Aorta (tissue), 5 donors: ENCODE measurements at regions not wholly inside any gene's neighbourhood (a gene's known extent, or its start where the extent isn't known, plus 50 kb on each side); places are given as distances from the start of the nearest gene placed in this dataset.
"Not testable (repeated sequence)": the region's sequence is repeated elsewhere in the genome, so short reads cannot be mapped to it uniquely, and the experiment has no call there.

ENCODE experiments used
- ATAC-seq: fragments of 200-7000 bp; cut with Tn5 transposase; one replicate; pipeline ENCODE4 v1.9.1; 2022; ENCODE audit warnings: moderate library complexity; ENCODE audit not compliant: low FRiP score
- DNase-seq, 2 donors: peaks; one replicate each; pipeline ENCODE4 v3.0.0-alpha.2; 2020
- H3K27ac ChIP-seq, 2 donors: one replicate each; pipeline ENCODE4 v1.5.1; 2013; ENCODE audit warnings: low read length in 2 of 2, mild to moderate bottlenecking in 2 of 2, moderate library complexity in 2 of 2, control low read depth in 1 of 2, inconsistent platforms in 1 of 2, low read depth in 1 of 2
- H3K27me3 ChIP-seq, 2 donors: one replicate each; pipeline ENCODE4 v1.6.1; 2013; ENCODE audit warnings: control low read depth in 1 of 2, low read length in 1 of 2, mild to moderate bottlenecking in 1 of 2, moderate library complexity in 1 of 2; ENCODE audit not compliant: insufficient read depth in 2 of 2, control insufficient read depth in 1 of 2
- H3K36me3 ChIP-seq, 2 donors: one replicate each; pipeline ENCODE4 v1.6.1; 2013; ENCODE audit warnings: control low read depth in 1 of 2, low read length in 1 of 2, mild to moderate bottlenecking in 1 of 2; ENCODE audit not compliant: insufficient read depth in 2 of 2, control insufficient read depth in 1 of 2
- H3K4me1 ChIP-seq, 2 donors: one replicate each; pipeline ENCODE4 v1.6.1; 2013; ENCODE audit warnings: low read length in 2 of 2, control low read depth in 1 of 2, mild to moderate bottlenecking in 1 of 2, moderate library complexity in 1 of 2; ENCODE audit not compliant: insufficient read depth in 2 of 2, control insufficient read depth in 1 of 2
- H3K4me3 ChIP-seq, 2 donors: one replicate each; pipeline ENCODE4 v1.5.1; 2013; ENCODE audit warnings: low read length in 2 of 2, control low read depth in 1 of 2, mild to moderate bottlenecking in 1 of 2
- H3K9me3 ChIP-seq: one replicate; pipeline ENCODE4 v1.6.1; 2013; ENCODE audit warnings: mild to moderate bottlenecking, low read length; ENCODE audit not compliant: control insufficient read depth
- WGBS, 2 donors: extraction: QIAGEN DNeasy Blood & Tissue Kit; methylation state at CpG; one replicate each; pipeline ENCODE4 v1.1.7; 2013; 5-methylcytosine and 5-hydroxymethylcytosine counted together
- intact Hi-C, 2 donors: fragments of 100-400 bp; cut with DNase I; formaldehyde crosslinking; loops; one replicate each; pipeline versions ENCODE4 v1.14.2 to v1.15.0; 2022
- donor health status: healthy with polysubstance abuse.
- donor health status: Bipolar disorder and iron deficiency.
- donor health status: DM: no; HTN: no; CAD: no.
- donor health status: DM: no; HTN: no; CAD: no.
- donor health status: DM: yes; HTN: yes; CAD: no.

GRCh38 chr21:18826562-18826961 is 423.0 kb upstream of the TMPRSS15 start:
- no peak overlapping the region for H3K27ac ChIP-seq
- no peaks in the 10 kb centered on the region for H3K4me1 ChIP-seq
- no peak overlapping the region for H3K4me3 ChIP-seq
- no peaks in the 10 kb centered on the region for H3K9me3 ChIP-seq
- no peaks in the 10 kb centered on the region for H3K27me3 ChIP-seq
- intact Hi-C loops: no loop called here
- ATAC-seq (no peak), DNase-seq (no peak)
- WGBS, 2 donors: 74 to 81% methylated on average over 4 of the region's 4 CpGs
- no peaks in the 10 kb centered on the region for H3K36me3 ChIP-seq

- Histone ChIP-seq H3K4me1 (no peaks in the 10 kb centered on the region), H3K27me3 (no peaks in the 10 kb centered on the region), H3K36me3 (no peaks in the 10 kb centered on the region), H3K4me3 (no peak overlapping the region), H3K27ac (no peak overlapping the region), H3K9me3 (no peaks in the 10 kb centered on the region)
- intact Hi-C loops: no loop called here
- 23 to 26% methylated on average over 2 of the region's 2 CpGs for WGBS, 2 donors
- ATAC-seq (no peak), DNase-seq (no peak)
These were observed 428.5 kb upstream of the TMPRSS15 start for GRCh38 chr21:18831942-18832676.

DNA sequence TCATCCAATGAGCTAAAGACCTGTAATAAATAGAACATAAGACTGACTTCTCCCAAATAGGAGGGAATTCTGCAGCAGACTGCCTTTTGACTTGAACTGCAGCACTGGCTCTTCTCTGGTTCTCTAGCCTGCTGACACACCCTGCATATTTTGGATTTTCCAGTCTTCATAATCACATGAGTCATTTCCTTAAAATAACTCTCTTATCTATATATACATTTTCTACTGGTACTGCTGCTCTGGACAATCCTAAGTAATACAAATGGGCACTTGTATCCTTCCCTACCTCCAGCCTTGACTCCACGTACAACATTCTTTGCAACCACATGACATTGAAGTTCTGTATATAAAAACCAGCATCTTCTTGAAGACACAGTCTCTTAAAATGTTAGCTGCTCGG is 429.4 kb upstream of the TMPRSS15 start:
- intact Hi-C loops: no loop called here
- 30 to 31% methylated on average over 2 of the region's 2 CpGs for WGBS, 2 donors

DNA sequence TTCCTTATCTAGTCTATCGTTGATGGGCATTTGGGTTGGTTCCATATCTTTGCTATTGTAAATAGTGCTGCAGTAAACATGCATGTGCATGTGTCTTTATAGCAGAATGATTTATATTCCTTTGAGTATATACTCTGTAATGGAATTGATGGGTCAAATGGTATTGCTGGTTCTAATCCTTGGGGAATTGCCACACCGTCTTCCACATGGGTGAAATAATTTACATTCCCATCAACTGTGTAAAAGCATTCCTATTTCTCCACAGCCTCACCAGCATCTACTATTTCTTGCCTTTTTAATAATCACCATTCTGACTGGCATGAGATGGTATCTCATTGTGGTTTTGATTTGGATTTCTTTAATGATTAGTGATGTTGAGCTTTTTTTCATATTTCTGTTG is 430.5 kb upstream of the TMPRSS15 start:
- H3K4me3 ChIP-seq, ATAC-seq, DNase-seq, H3K36me3 ChIP-seq, intact Hi-C loops, H3K9me3 ChIP-seq, H3K4me1 ChIP-seq, H3K27me3 ChIP-seq, H3K27ac ChIP-seq: not testable (repeated sequence)
- 42 to 76% methylated on average over 2 of the region's 2 CpGs for WGBS, 2 donors

More for the DNA sequence above, 429.4 kb upstream of the TMPRSS15 start:
- no peaks in the 10 kb centered on the region for H3K9me3 ChIP-seq
- H3K36me3 ChIP-seq: no peaks in the 10 kb centered on the region
- no peak for ATAC-seq
- no peak overlapping the region for H3K4me3 ChIP-seq
- no peak overlapping the region for H3K27ac ChIP-seq
- no peaks in the 10 kb centered on the region for H3K4me1 ChIP-seq
- no peaks in the 10 kb centered on the region for H3K27me3 ChIP-seq
- no peak for DNase-seq

DNA sequence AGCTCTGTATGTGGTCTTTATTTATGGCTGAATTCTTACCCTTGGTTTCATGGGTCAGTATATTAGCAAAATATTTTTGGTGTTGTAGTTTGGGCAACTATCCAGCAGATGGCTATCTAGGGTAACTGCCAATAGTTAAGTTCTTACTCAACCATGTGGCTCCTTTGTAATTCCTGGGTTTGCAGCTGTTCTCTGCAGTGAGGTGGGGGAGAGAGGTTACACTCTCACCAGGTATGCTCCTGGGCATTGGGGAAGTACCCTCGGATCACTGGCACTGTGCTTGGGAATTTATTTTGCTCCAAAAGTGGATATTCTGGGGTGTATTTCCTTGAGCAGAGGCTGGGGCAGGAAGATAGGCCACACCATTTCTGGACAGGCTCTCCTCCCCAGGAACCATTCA is 436.7 kb upstream of the TMPRSS15 start:
- 79 to 89% methylated on average over 1 of the region's 1 CpG for WGBS, 2 donors
- Histone ChIP-seq H3K27ac (no peak overlapping the region), H3K27me3 (no peaks in the 10 kb centered on the region), H3K36me3 (no peaks in the 10 kb centered on the region), H3K4me3 (no peak overlapping the region), H3K4me1 (no peaks in the 10 kb centered on the region), H3K9me3 (peaks cover 3% of the 10 kb centered on the region)
- no peak for DNase-seq
- no peak for ATAC-seq
- intact Hi-C loops: no loop called here

DNA sequence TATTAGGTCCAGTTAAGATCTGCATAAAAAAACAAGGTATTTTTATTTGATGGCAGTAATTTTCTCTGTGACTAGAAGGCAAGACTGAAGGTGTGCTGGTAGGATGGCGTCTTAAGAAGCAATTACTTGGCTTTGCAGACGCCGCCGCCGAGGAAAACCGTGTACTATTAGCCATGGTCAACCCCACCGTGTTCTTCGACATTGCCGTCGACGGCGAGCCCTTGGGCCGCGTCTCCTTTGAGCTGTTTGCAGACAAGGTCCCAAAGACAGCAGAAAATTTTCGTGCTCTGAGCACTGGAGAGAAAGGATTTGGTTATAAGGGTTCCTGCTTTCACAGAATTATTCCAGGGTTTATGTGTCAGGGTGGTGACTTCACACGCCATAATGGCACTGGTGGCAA is 454.0 kb upstream of the TMPRSS15 start:
- H3K9me3 ChIP-seq, H3K27me3 ChIP-seq, DNase-seq, H3K4me3 ChIP-seq, H3K27ac ChIP-seq, intact Hi-C loops, H3K4me1 ChIP-seq, H3K36me3 ChIP-seq, ATAC-seq: not testable (repeated sequence)
- WGBS, 2 donors: 94% methylated on average over 16 of the region's 16 CpGs

- ATAC-seq (no peak), DNase-seq (no peak)
- WGBS, 2 donors: 58 to 84% methylated on average over 1 of the region's 1 CpG
- Histone ChIP-seq H3K4me3 (no peak overlapping the region), H3K4me1 (no peaks in the 10 kb centered on the region), H3K36me3 (no peaks in the 10 kb centered on the region), H3K9me3 (no peaks in the 10 kb centered on the region), H3K27me3 (no peaks in the 10 kb centered on the region), H3K27ac (no peak overlapping the region)
- intact Hi-C loops: no loop called here
These were observed 465.5 kb upstream of the TMPRSS15 start for GRCh38 chr21:18869104-18869503.

DNA sequence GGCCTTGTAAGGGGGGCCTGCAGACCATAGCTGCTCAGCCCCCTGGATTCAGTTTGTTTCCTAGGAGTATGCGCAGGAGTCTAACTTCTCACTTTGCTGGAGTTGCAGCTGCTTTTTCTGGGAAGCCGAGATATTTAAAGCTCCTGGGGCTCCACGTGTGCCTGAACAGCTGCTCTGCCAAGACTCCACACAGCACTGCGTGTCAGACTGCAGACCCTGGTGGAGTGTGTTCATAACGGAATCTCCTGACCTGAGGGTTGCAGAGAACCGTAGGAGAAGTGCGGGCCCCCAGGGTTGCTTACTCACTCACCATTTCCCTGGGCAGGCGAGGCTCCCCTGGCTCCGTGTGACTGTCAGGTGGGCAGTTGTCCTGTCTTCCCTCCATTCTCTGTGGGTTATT is 474.3 kb upstream of the TMPRSS15 start:
- no peak overlapping the region for H3K4me3 ChIP-seq
- no peak for DNase-seq
- no peak for ATAC-seq
- 16 to 24% methylated on average over 9 of the region's 9 CpGs for WGBS, 2 donors
- H3K27ac ChIP-seq: no peak overlapping the region
- no peaks in the 10 kb centered on the region for H3K4me1 ChIP-seq
- no peaks in the 10 kb centered on the region for H3K27me3 ChIP-seq
- no peaks in the 10 kb centered on the region for H3K9me3 ChIP-seq
- intact Hi-C loops: no loop called here
- H3K36me3 ChIP-seq: no peaks in the 10 kb centered on the region

GRCh38 chr21:18887922-18888602 is 484.5 kb upstream of the TMPRSS15 start:
- ATAC-seq (no peak), DNase-seq (no peak)
- Histone ChIP-seq H3K9me3 (peaks cover 3% of the 10 kb centered on the region), H3K4me3 (no peak overlapping the region), H3K4me1 (no peaks in the 10 kb centered on the region), H3K36me3 (no peaks in the 10 kb centered on the region), H3K27ac (no peak overlapping the region), H3K27me3 (no peaks in the 10 kb centered on the region)
- intact Hi-C loops: no loop called here
- WGBS, 2 donors: 91 to 93% methylated on average over 4 of the region's 4 CpGs
